OCI-M2 (cell line): ENCODE measurements at regions not wholly inside any gene's neighbourhood (a gene's known extent, or its start where the extent isn't known, plus 50 kb on each side); places are given as distances from the start of the nearest gene placed in this dataset.
A peak's percentile ranks its signal among the peaks of the same experiment; 100 is the strongest.
"Not testable (repeated sequence)": the region's sequence is repeated elsewhere in the genome, so short reads cannot be mapped to it uniquely, and the experiment has no call there.

ENCODE experiments used
- DNase-seq: peaks from one replicate; lab custom pipeline; 2025; ENCODE audit not compliant: unreplicated experiment; lab: John Stamatoyannopoulos, UW

GRCh38 chr17:68135141-68135887, 99.8 kb downstream of the KPNA2 start:
- no peak for DNase-seq

- DNase-seq, result no peak
These were observed 105.5 kb downstream of the KPNA2 start for GRCh38 chr17:68141050-68141449.

GRCh38 chr17:68142595-68142994, 105.2 kb upstream of the AMZ2 start:
- no peak for DNase-seq

GRCh38 chr17:68143425-68143824, 104.4 kb upstream of the AMZ2 start:
- DNase-seq, result no peak

GRCh38 chr17:68145088-68145487, 102.8 kb upstream of the AMZ2 start:
- DNase-seq, result no peak

- DNase-seq, result no peak
These were observed 98.9 kb upstream of the AMZ2 start for GRCh38 chr17:68148936-68149335.

- no peak for DNase-seq
These were observed 95.7 kb upstream of the AMZ2 start for GRCh38 chr17:68152161-68152571.

GRCh38 chr17:68155692-68156091, 92.2 kb upstream of the AMZ2 start:
- DNase-seq, result no peak

GRCh38 chr17:68161644-68162428, 86.0 kb upstream of the AMZ2 start:
- no peak for DNase-seq

- not testable (repeated sequence) for DNase-seq
These were observed 79.3 kb upstream of the AMZ2 start for GRCh38 chr17:68168273-68169164.

- DNase-seq, result not testable (repeated sequence)
These were observed 78.5 kb upstream of the AMZ2 start for GRCh38 chr17:68169165-68169821.

GRCh38 chr17:68169840-68170239, 78.0 kb upstream of the AMZ2 start:
- no peak for DNase-seq

GRCh38 chr17:68170246-68170645, 77.6 kb upstream of the AMZ2 start:
- no peak for DNase-seq

GRCh38 chr17:68172461-68172954, 75.3 kb upstream of the AMZ2 start:
- DNase-seq, result peak; percentile 15

- DNase-seq, result no peak
These were observed 72.4 kb upstream of the AMZ2 start for GRCh38 chr17:68175416-68175815.

- DNase-seq, result no peak
These were observed 71.9 kb upstream of the AMZ2 start for GRCh38 chr17:68175905-68176304.

- no peak for DNase-seq
These were observed 71.1 kb upstream of the AMZ2 start for GRCh38 chr17:68176718-68177117.

GRCh38 chr17:68178831-68179230, 69.0 kb upstream of the AMZ2 start:
- no peak for DNase-seq

GRCh38 chr17:68179236-68179925, 68.5 kb upstream of the AMZ2 start:
- DNase-seq, result no peak

- no peak for DNase-seq
These were observed 67.9 kb upstream of the AMZ2 start for GRCh38 chr17:68179926-68180285.
